PFSK-1 (cell line): ENCODE measurements at regions not wholly inside any gene's neighbourhood (a gene's known extent, or its start where the extent isn't known, plus 50 kb on each side); places are given as distances from the start of the nearest gene placed in this dataset.

Experiments
- FOXP2 ChIP-seq: optimal IDR thresholded peaks from 2 replicates; pipeline ENCODE3; 2011; ENCODE audit warnings: borderline replicate concordance, control low read depth, inconsistent platforms; ENCODE audit not compliant: insufficient read depth; ENCODE audit errors: extremely low read length, extremely low read depth
- POLR2AphosphoS5 ChIP-seq: IDR thresholded peaks from 2 replicates; pipeline ENCODE4 v1.6.1; 2012; ENCODE audit warnings: low read depth, mild to moderate bottlenecking, control low read depth, low read length, moderate library complexity
- REST ChIP-seq, 2 experiments: IDR thresholded peaks; 2 replicates each; pipeline versions ENCODE4 v1.6.1 to v1.8.0; 2011 to 2012; ENCODE audit warnings: low read depth in 2 of 2, low read length in 2 of 2, control low read depth in 1 of 2, inconsistent platforms in 1 of 2, mild to moderate bottlenecking in 1 of 2, moderate library complexity in 1 of 2; ENCODE audit not compliant: insufficient read depth in 1 of 2
- SIN3A ChIP-seq: IDR thresholded peaks from 2 replicates; pipeline ENCODE4 v1.6.1; 2012; ENCODE audit warnings: mild to moderate bottlenecking, low read length, moderate library complexity, borderline replicate concordance; ENCODE audit not compliant: insufficient read depth
- TAF1 ChIP-seq: IDR thresholded peaks from 2 replicates; pipeline ENCODE4 v1.6.1; 2012; ENCODE audit warnings: low read length, control low read depth, borderline replicate concordance; ENCODE audit not compliant: insufficient read depth

GRCh38 chr12:20055856-20056255, 312.5 kb upstream of the PDE3A start:
- TF ChIP-seq FOXP2, result no peak
- TF ChIP-seq POLR2AphosphoS5, result no peak
- no peak for TF ChIP-seq TAF1
- TF ChIP-seq REST (IDR thresholded peaks at IDR 0.05; ENCODE audit: insufficient read depth in 1 of 2, low read depth in 2 of 2, low read length in 2 of 2), result no peak
- TF ChIP-seq SIN3A, result no peak
